ENCODE measurements at regions not wholly inside any gene's neighbourhood (a gene's known extent, or its start where the extent isn't known, plus 50 kb on each side); places are given as distances from the start of the nearest gene placed in this dataset.

GRCh38 chr18:77548790-77549420, 299.3 kb downstream of the GALR1 start:
- TF ChIP-seq CTCF (conservative IDR thresholded peaks at IDR 0.05; ENCODE audit: low read length), result no peak
- TF ChIP-seq EZH2phosphoT487 (IDR thresholded peaks at IDR 0.05; ENCODE audit: borderline replicate concordance, low read depth, low read length), result no peak
